B cell (primary cell): ENCODE measurements at regions not wholly inside any gene's neighbourhood (a gene's known extent, or its start where the extent isn't known, plus 50 kb on each side); places are given as distances from the start of the nearest gene placed in this dataset.

Experiments
- ATAC-seq: fragments of 200-7000 bp; cut with Tn5 transposase; one replicate; pipeline ENCODE4 v1.10.0; 2021; ENCODE audit warnings: low read depth, mild to moderate bottlenecking, moderate number of reproducible peaks, moderate library complexity
- CTCF ChIA-PET: fragments of 350-600 bp; sonication (Branson Sonifier 250); formaldehyde crosslinking; loops from one replicate; lab custom pipeline; 2021; ENCODE audit warnings: antibody characterized with exemption, inconsistent platforms; lab: Charles Lee
- POLR2A ChIA-PET: fragments of 350-600 bp; sonication (Branson Sonifier 250); formaldehyde crosslinking; loops from one replicate; lab custom pipeline; 2021; ENCODE audit warnings: antibody characterized with exemption; lab: Charles Lee
- DNase-seq: peaks from one replicate; pipeline ENCODE4 v3.0.0; 2013
- H2AFZ ChIP-seq: 2 replicates; pipeline ENCODE4 v1.6.1; 2012; ENCODE audit warnings: mild to moderate bottlenecking, low read depth, low read length; ENCODE audit not compliant: insufficient read depth, poor library complexity, severe bottlenecking
- H3K27ac ChIP-seq, 2 donors: 1 replicate in 1 of 2; 2 replicates in 1 of 2; pipeline ENCODE4 v1.5.1; 2012 to 2013; ENCODE audit warnings: low read length in 2 of 2, mild to moderate bottlenecking in 2 of 2, moderate library complexity in 1 of 2
- H3K27me3 ChIP-seq, 4 experiments: fragments of 200-600 bp in 1 of 4; sonication (generic) in 1 of 4; replicated peaks in 1 of 4; 1 replicate in 2 of 4; 2 replicates in 2 of 4; pipeline versions ENCODE4 v1.6.1 to v1.7.0; 2013 to 2016; ENCODE audit warnings: low read length in 3 of 4, mild to moderate bottlenecking in 2 of 4, mixed read lengths in 1 of 4, moderate library complexity in 1 of 4; ENCODE audit not compliant: insufficient read depth in 4 of 4, control insufficient read depth in 3 of 4; ENCODE audit errors: control extremely low read depth in 1 of 4
- H3K36me3 ChIP-seq, 2 experiments: replicated peaks in 1 of 2; 1 replicate in 1 of 2; 2 replicates in 1 of 2; pipeline versions ENCODE4 v1.6.1 to v1.7.1; 2013; ENCODE audit warnings: low read length in 1 of 2; ENCODE audit not compliant: insufficient read depth in 2 of 2, control insufficient read depth in 1 of 2; ENCODE audit errors: control extremely low read depth in 1 of 2, extremely low read depth in 1 of 2
- H3K4me1 ChIP-seq, 2 donors: fragments of 200-600 bp in 1 of 2; sonication (generic) in 1 of 2; 1 replicate in 1 of 2; 2 replicates in 1 of 2; pipeline versions ENCODE4 v1.5.1 to v1.6.1; 2013 to 2017; ENCODE audit warnings: low read length in 2 of 2; ENCODE audit not compliant: control insufficient read depth in 2 of 2, insufficient read depth in 2 of 2
- H3K4me2 ChIP-seq: replicated peaks from 2 replicates; pipeline ENCODE3; 2012; ENCODE audit warnings: mild to moderate bottlenecking, low read depth, low read length; ENCODE audit not compliant: poor library complexity, severe bottlenecking
- H3K4me3 ChIP-seq, 5 experiments: fragments of 200-600 bp in 1 of 5; sonication (generic) in 1 of 5; 1 replicate in 3 of 5; 2 replicates in 2 of 5; pipeline versions ENCODE4 v1.5.1 to v1.7.0; 2011 to 2016; ENCODE audit warnings: low read length in 4 of 5, mild to moderate bottlenecking in 4 of 5, low read depth in 2 of 5, control low read depth in 1 of 5, moderate library complexity in 1 of 5; ENCODE audit not compliant: insufficient read depth in 1 of 5; ENCODE audit errors: control extremely low read depth in 1 of 5, extremely low read depth in 1 of 5
- H3K79me2 ChIP-seq: fragments of 200-600 bp; sonication (generic); one replicate; pipeline ENCODE4 v1.6.0; 2016; ENCODE audit warnings: low read length; ENCODE audit not compliant: control insufficient read depth, insufficient read depth
- H3K9ac ChIP-seq: fragments of 200-600 bp; sonication (generic); 2 replicates; pipeline ENCODE4 v1.6.1; 2017; ENCODE audit warnings: mild to moderate bottlenecking, low read length, moderate library complexity
- H3K9me3 ChIP-seq, 3 donors: one replicate each; pipeline versions ENCODE4 v1.6.1 to v1.7.1; 2013; ENCODE audit warnings: low read length in 2 of 3; ENCODE audit not compliant: control insufficient read depth in 2 of 3, insufficient read depth in 1 of 3; ENCODE audit errors: control extremely low read depth in 1 of 3
- H4K20me1 ChIP-seq: 2 replicates; pipeline ENCODE4 v1.6.0; 2012; ENCODE audit warnings: mild to moderate bottlenecking, low read length; ENCODE audit not compliant: insufficient read depth, control insufficient read depth, poor library complexity, severe bottlenecking
- H3K27ac Mint-ChIP-seq: one replicate; pipeline ENCODE4 v1.8.0; 2021; ENCODE audit warnings: mixed read lengths
- H3K27me3 Mint-ChIP-seq: one replicate; pipeline ENCODE4 v1.8.0; 2021; ENCODE audit warnings: mixed read lengths
- H3K4me1 Mint-ChIP-seq: one replicate; pipeline ENCODE4 v1.8.0; 2021; ENCODE audit warnings: mixed read lengths
- H3K4me3 Mint-ChIP-seq: one replicate; pipeline ENCODE4 v1.8.0; 2021; ENCODE audit warnings: mixed read lengths
- H3K9me3 Mint-ChIP-seq: one replicate; pipeline ENCODE4 v1.8.0; 2022; ENCODE audit warnings: mixed read lengths; ENCODE audit not compliant: insufficient read depth
- EZH2 ChIP-seq: IDR thresholded peaks from 2 replicates; pipeline ENCODE4 v1.6.1; 2012; ENCODE audit warnings: borderline replicate concordance, low read depth, mild to moderate bottlenecking, moderate library complexity, low read length; ENCODE audit not compliant: insufficient read depth, poor library complexity, severe bottlenecking
- WGBS: methylation state at CpG from one replicate; pipeline ENCODE4 v1.1.5; 2013; ENCODE audit warnings: missing lambda C conversion rate; ENCODE audit not compliant: insufficient coverage; 5-methylcytosine and 5-hydroxymethylcytosine counted together
- intact Hi-C: fragments of 100-400 bp; cut with micrococcal nuclease; formaldehyde crosslinking; loops from one replicate; pipeline ENCODE4 v1.10.0; 2022
- TF ChIP-seq, protein P1 (sequence below): fragments of 200-600 bp; IDR thresholded peaks from one replicate; pipeline ENCODE4 v1.8.0; 2022; ENCODE audit warnings: antibody characterized with exemption, mild to moderate bottlenecking

DNA sequence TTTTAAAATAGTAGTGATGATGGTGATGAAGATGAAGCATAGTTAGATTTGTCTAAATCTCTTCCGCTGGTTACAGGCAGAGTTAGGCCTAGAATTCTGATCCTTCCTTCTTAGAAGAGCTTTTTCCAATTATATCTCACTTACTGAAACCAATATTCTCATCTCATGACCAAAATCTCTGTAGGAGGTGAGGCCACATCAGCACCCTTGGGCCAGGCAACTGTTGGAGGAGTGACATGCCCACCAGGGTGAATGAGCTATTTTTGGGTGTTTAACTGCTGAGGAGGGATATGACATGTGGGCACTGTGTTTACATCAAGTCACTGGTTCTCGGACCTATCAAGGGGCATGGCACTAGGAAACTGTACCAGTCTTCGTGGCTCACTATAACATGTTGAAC is 102.2 kb upstream of the SLC24A3 start:
- ChIA-PET CTCF (no interaction called here), POLR2A (no interaction called here)
- Histone ChIP-seq H3K4me1 (no peaks in the 10 kb centered on the region), H3K4me3 (no peak overlapping the region), H3K27me3 (no peaks in the 10 kb centered on the region), H3K36me3 (no peaks in the 10 kb centered on the region), H2AFZ (no peak overlapping the region), H3K27ac (no peak overlapping the region), H4K20me1 (no peaks in the 10 kb centered on the region), H3K4me2 (no peak overlapping the region), H3K9ac (no peak overlapping the region), H3K79me2 (no peaks in the 10 kb centered on the region), H3K9me3 (no peaks in the 10 kb centered on the region)
- H3K4me1 Mint-ChIP-seq = peaks cover 2% of the 10 kb centered on the region
- ATAC-seq = no peak
- TF ChIP-seq, protein P1, sequence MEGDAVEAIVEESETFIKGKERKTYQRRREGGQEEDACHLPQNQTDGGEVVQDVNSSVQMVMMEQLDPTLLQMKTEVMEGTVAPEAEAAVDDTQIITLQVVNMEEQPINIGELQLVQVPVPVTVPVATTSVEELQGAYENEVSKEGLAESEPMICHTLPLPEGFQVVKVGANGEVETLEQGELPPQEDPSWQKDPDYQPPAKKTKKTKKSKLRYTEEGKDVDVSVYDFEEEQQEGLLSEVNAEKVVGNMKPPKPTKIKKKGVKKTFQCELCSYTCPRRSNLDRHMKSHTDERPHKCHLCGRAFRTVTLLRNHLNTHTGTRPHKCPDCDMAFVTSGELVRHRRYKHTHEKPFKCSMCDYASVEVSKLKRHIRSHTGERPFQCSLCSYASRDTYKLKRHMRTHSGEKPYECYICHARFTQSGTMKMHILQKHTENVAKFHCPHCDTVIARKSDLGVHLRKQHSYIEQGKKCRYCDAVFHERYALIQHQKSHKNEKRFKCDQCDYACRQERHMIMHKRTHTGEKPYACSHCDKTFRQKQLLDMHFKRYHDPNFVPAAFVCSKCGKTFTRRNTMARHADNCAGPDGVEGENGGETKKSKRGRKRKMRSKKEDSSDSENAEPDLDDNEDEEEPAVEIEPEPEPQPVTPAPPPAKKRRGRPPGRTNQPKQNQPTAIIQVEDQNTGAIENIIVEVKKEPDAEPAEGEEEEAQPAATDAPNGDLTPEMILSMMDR = no peak
- no peak for TF ChIP-seq EZH2
- no peaks in the 10 kb centered on the region for H3K9me3 Mint-ChIP-seq
- no peak for DNase-seq
- intact Hi-C loops = no loop called here
- H3K27me3 Mint-ChIP-seq = no peaks in the 10 kb centered on the region
- 100% methylated on average over 1 of the region's 3 CpGs for WGBS
- H3K27ac Mint-ChIP-seq = no peak overlapping the region
- H3K4me3 Mint-ChIP-seq = no peak overlapping the region

DNA sequence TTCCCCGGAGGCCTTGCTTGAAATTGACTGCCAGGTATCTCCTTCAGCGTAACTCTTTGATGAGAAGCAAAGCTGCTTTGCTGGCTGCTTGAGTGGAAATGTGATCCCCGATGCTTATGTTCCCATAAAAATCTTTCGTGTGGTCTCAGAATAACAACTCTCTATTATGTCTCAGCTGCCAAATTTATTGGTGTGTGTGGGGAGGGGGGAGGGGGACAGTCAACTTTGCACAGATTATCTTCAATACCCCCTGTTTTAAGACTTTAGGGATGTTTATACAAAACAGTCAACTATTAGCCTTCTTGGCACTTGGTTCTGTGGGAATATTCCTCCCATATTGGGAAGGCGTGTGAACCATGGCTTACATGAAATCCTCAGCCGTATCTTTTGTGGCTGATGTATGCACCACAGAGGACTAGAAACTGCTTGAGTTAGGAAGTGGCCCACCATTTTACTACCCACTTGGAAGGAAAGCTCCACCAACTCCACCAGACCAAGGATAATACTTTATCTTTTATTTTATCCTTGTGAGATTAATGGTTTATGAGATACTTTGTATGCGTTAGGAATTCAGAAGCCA is 101.5 kb upstream of the SLC24A3 start:
- no peak overlapping the region for H3K4me3 ChIP-seq
- no peaks in the 10 kb centered on the region for H3K79me2 ChIP-seq
- Mint-ChIP-seq H3K9me3 (no peaks in the 10 kb centered on the region), H3K4me1 (peaks cover 2% of the 10 kb centered on the region), H3K4me3 (no peak overlapping the region), H3K27me3 (no peaks in the 10 kb centered on the region), H3K27ac (no peak overlapping the region)
- no peaks in the 10 kb centered on the region for H3K36me3 ChIP-seq
- ChIA-PET CTCF (no interaction called here), POLR2A (no interaction called here)
- intact Hi-C loops = no loop called here
- WGBS = 100% methylated on average over 2 of the region's 7 CpGs
- no peak for TF ChIP-seq EZH2
- TF ChIP-seq, protein P1 = no peak
- H3K27ac ChIP-seq = no peak overlapping the region
- DNase-seq (no peak), ATAC-seq (no peak)
- H2AFZ ChIP-seq = no peak overlapping the region
- H3K9ac ChIP-seq = no peak overlapping the region
- H3K4me2 ChIP-seq = no peak overlapping the region
- H4K20me1 ChIP-seq = no peaks in the 10 kb centered on the region
- H3K9me3 ChIP-seq = no peaks in the 10 kb centered on the region
- H3K4me1 ChIP-seq = no peaks in the 10 kb centered on the region
- H3K27me3 ChIP-seq = no peaks in the 10 kb centered on the region
